Stomach (tissue), 8 donors: ENCODE measurements at regions not wholly inside any gene's neighbourhood (a gene's known extent, or its start where the extent isn't known, plus 50 kb on each side); places are given as distances from the start of the nearest gene placed in this dataset.
A peak's percentile ranks its signal among the peaks of the same experiment; 100 is the strongest.

Experiments
- DNase-seq, 2 donors: peaks; one replicate each; pipeline versions ENCODE4 v3.0.0 to v3.0.0-alpha.2; 2013 to 2019
- H3K27ac ChIP-seq, 5 donors: fragments of 200-600 bp in 4 of 5; sonication (generic) in 4 of 5; one replicate each; pipeline ENCODE4 v1.5.1; 2013 to 2019; ENCODE audit warnings: mild to moderate bottlenecking in 1 of 5, moderate library complexity in 1 of 5
- H3K27me3 ChIP-seq, 3 donors: fragments of 200-600 bp; sonication (generic); one replicate each; pipeline ENCODE4 v1.5.1; 2017 to 2019; ENCODE audit warnings: mixed run types in 1 of 3
- H3K36me3 ChIP-seq, 4 donors: fragments of 200-600 bp; sonication (generic); 1 replicate in 3 of 4; 2 replicates in 1 of 4; pipeline ENCODE4 v1.5.1; 2016 to 2019
- H3K4me1 ChIP-seq, 4 donors: fragments of 200-600 bp; sonication (generic); one replicate each; pipeline ENCODE4 v1.5.1; 2016 to 2019
- H3K4me3 ChIP-seq, 4 donors: fragments of 200-600 bp; sonication (generic) in 3 of 4; one replicate each; pipeline ENCODE4 v1.5.1; 2016 to 2019; ENCODE audit warnings: mild to moderate bottlenecking in 1 of 4
- H3K9me3 ChIP-seq, 4 donors: fragments of 200-600 bp; sonication (generic); one replicate each; pipeline ENCODE4 v1.5.1; 2016 to 2019
- EP300 ChIP-seq: sonication (generic); formaldehyde crosslinking; IDR thresholded peaks from one replicate; pipeline ENCODE4 v1.6.1; 2017; ENCODE audit warnings: antibody characterized with exemption
- POLR2A ChIP-seq, 4 donors: fragments of 450-650 bp; IDR thresholded peaks; one replicate each; pipeline ENCODE4 v1.6.1; 2016; ENCODE audit warnings: antibody characterized with exemption in 4 of 4, control low read depth in 2 of 4, mild to moderate bottlenecking in 1 of 4, moderate library complexity in 1 of 4
- POLR2AphosphoS5 ChIP-seq, 3 donors: sonication (generic); formaldehyde crosslinking; IDR thresholded peaks; one replicate each; pipeline ENCODE4 v1.6.1; 2016; ENCODE audit warnings: antibody characterized with exemption in 3 of 3
- WGBS, 5 donors: extraction: QIAGEN DNeasy Blood & Tissue Kit in 3 of 5; methylation state at CpG; one replicate each; pipeline versions ENCODE4 v1.1.5 to v1.1.7; 2013 to 2018; 5-methylcytosine and 5-hydroxymethylcytosine counted together
- intact Hi-C: fragments of 100-400 bp; cut with DNase I; formaldehyde crosslinking; loops from one replicate; pipeline ENCODE4 v1.15.1; 2023; ENCODE audit warnings: low total_unique reads
- TF ChIP-seq, protein P1 (sequence below), 7 experiments: fragments of 450-650 bp in 4 of 7; fragments of 200-600 bp in 3 of 7; sonication (generic) in 3 of 7; IDR thresholded peaks; one replicate each; pipeline ENCODE4 v1.5.1; 2016 to 2019; ENCODE audit warnings: antibody characterized with exemption in 7 of 7, control low read depth in 2 of 7, mild to moderate bottlenecking in 1 of 7
- donor health status: healthy with polysubstance abuse.
- donor health status: Bipolar disorder and iron deficiency.
- donor health status: healthy.

DNA sequence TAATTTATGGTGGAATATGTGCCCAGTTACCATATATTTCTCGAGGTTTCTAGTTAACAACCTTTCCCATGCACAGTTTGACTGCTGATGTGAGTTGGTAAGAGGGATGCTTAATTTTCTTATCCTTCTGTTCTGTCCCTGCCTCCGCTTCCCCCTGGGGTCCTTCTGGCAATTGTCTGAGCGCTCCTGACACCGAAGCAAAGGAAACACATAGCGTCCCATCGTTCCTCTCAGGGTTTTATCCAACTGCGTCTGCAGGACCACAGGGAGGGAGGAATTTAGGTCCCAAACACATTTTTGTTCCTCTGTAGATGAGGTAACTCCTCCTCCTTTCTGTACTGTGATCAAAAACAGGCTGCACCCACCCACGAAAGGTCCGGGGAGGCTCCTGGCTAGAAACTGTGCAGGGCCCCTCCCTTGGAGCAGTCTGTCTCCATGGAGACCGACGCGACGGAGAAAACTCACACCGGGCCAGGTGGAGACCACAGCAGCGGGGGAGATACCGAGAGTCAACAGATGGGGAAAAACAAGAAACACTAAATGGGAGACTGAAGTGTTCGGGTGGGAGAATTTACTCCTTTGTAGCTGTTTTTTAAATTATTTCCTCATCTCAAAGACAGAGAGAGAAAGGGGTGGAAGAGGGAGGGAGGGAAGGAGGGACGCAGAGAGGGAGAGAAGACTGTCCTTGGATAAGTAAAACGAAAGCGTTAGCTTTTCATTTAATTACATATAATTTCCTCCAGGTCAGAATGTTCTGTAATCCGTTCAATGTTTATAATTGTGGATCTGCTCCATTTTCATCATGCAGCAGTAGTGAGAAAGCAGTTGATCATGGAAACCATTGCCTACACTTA lies 191.8 kb upstream of the NBEA start:
- peak overlapping the region; percentile 38 to 43 (median 40) for H3K4me3 ChIP-seq
- intact Hi-C loops, result no loop called here

DNA sequence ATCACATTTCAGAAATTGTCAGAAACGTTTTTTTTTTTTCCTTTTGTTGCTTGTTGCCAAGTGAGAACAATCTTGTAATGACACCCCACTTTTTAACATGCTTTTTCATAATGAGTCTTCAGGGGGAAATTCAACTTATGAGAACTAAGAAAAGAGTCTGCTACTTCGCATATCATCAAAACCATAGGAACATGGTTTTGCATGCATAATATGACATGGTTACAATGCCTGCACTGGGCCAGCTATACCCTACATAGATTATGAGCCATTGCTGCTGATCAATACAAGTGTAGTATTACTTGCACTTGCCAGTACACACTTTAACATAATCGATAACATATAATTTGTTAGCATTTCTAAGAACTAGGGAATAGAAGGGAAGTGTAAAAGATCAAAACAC lies 191.0 kb upstream of the NBEA start:
- TF ChIP-seq POLR2AphosphoS5 (IDR thresholded peaks at IDR 0.05), result no peak
- TF ChIP-seq, protein P1, sequence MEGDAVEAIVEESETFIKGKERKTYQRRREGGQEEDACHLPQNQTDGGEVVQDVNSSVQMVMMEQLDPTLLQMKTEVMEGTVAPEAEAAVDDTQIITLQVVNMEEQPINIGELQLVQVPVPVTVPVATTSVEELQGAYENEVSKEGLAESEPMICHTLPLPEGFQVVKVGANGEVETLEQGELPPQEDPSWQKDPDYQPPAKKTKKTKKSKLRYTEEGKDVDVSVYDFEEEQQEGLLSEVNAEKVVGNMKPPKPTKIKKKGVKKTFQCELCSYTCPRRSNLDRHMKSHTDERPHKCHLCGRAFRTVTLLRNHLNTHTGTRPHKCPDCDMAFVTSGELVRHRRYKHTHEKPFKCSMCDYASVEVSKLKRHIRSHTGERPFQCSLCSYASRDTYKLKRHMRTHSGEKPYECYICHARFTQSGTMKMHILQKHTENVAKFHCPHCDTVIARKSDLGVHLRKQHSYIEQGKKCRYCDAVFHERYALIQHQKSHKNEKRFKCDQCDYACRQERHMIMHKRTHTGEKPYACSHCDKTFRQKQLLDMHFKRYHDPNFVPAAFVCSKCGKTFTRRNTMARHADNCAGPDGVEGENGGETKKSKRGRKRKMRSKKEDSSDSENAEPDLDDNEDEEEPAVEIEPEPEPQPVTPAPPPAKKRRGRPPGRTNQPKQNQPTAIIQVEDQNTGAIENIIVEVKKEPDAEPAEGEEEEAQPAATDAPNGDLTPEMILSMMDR (IDR thresholded peaks at IDR 0.05), result no peak
- TF ChIP-seq POLR2A (IDR thresholded peaks at IDR 0.05), result no peak
- no peak for TF ChIP-seq EP300
- intact Hi-C loops, result no loop called here
- no peak for DNase-seq
- Histone ChIP-seq H3K9me3 (no peaks in the 10 kb centered on the region), H3K36me3 (no peaks in the 10 kb centered on the region), H3K4me1 (peaks cover 0 to 32% (median 14%) of the 10 kb centered on the region in 4 donors), H3K27me3 (peaks cover 0 to 5% (median 0%) of the 10 kb centered on the region in 3 donors), H3K27ac (no peak overlapping the region), H3K4me3 (no peak overlapping the region)
- 60 to 67% (median 62%) methylated on average over 3 of the region's 3 CpGs for WGBS, 5 donors

More for the DNA sequence above, 191.8 kb upstream of the NBEA start:
- 11 to 18% (median 13%) methylated on average over 21 of the region's 21 CpGs for WGBS, 5 donors
- H3K4me1 ChIP-seq, result peaks cover 0 to 32% (median 14%) of the 10 kb centered on the region in 4 donors
- no peaks in the 10 kb centered on the region for H3K36me3 ChIP-seq
- TF ChIP-seq POLR2A (IDR thresholded peaks at IDR 0.05) (no peak), EP300 (no peak), POLR2AphosphoS5 (IDR thresholded peaks at IDR 0.05) (no peak)
- TF ChIP-seq, protein P1 (IDR thresholded peaks at IDR 0.05), result no peak
- H3K27ac ChIP-seq, result peak overlapping the region in 3 of 5 donors; percentile 3 to 25 (median 9)
- DNase-seq, result peak in 1 of 2 donors; percentile 77
- H3K27me3 ChIP-seq, result peaks cover 0 to 5% (median 0%) of the 10 kb centered on the region in 3 donors
- H3K9me3 ChIP-seq, result no peaks in the 10 kb centered on the region

DNA sequence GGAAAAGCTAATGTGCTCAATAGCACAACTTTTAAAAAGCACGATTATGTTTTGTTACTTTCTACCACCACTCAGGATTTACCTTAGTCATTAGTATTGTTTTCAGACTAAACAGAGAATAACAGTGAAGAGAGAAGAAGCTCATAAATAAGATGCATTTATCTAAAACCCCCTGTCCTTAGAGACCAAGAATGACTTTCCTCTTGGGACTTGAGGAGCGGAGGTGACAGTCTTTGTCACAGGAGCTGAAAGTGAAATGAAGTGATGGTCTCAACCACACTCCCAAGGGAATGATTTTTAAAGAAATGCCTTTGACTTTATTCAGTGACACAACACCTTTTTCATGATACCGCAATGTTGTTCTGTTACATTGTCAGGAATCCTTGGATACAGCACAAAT lies 190.6 kb upstream of the NBEA start:
- TF ChIP-seq, protein P1 (IDR thresholded peaks at IDR 0.05), result no peak
- no peaks in the 10 kb centered on the region for H3K9me3 ChIP-seq
- DNase-seq, result no peak
- peaks cover 0 to 32% (median 14%) of the 10 kb centered on the region in 4 donors for H3K4me1 ChIP-seq
- H3K36me3 ChIP-seq, result no peaks in the 10 kb centered on the region
- no peak overlapping the region for H3K4me3 ChIP-seq
- peaks cover 0 to 5% (median 0%) of the 10 kb centered on the region in 3 donors for H3K27me3 ChIP-seq
- intact Hi-C loops, result no loop called here
- H3K27ac ChIP-seq, result no peak overlapping the region
- 88 to 93% (median 89%) methylated on average over 3 of the region's 3 CpGs for WGBS, 5 donors

DNA sequence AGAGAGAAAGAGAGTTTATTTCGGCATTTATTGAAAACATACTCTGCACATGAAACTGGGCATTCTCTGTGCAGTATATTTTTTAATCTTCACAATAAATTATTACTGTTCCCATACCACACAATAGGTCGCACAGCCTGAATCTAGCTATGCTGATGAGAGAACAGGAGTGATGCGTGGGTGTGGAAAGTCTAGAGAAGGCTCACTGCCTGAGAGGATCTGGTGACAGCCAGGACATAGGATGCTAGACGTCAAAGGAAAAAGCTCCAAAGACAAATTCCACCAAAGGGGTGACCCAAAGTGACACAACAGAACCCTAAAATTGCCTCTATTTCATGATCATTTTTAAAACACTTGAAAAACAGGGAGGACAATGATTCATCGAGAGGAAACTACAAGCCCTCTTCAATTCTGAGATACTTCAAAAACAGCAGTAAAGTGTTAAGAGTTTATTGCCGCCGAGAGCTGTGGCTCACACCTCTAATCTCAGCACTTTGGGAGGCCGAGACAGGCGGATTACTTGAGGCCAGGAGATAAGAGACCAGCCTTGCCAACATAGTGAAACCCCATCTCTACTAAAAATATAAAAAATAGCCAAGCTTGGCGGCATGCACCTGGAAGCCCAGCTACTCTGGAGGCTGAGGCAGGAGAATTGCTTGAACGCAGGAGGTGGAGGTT lies 189.6 kb upstream of the NBEA start:
- DNase-seq, result no peak
- peaks cover 0 to 32% (median 12%) of the 10 kb centered on the region in 4 donors for H3K4me1 ChIP-seq
- intact Hi-C loops, result no loop called here
- H3K27me3 ChIP-seq, result peaks cover 0 to 5% (median 0%) of the 10 kb centered on the region in 3 donors
- no peaks in the 10 kb centered on the region for H3K36me3 ChIP-seq
- TF ChIP-seq, protein P1 (IDR thresholded peaks at IDR 0.05), result no peak
- TF ChIP-seq POLR2A (IDR thresholded peaks at IDR 0.05) (no peak), POLR2AphosphoS5 (IDR thresholded peaks at IDR 0.05) (no peak), EP300 (no peak)
- no peak overlapping the region for H3K4me3 ChIP-seq
- no peak overlapping the region for H3K27ac ChIP-seq
- WGBS, 5 donors, result 69 to 85% (median 79%) methylated on average over 11 of the region's 11 CpGs
- H3K9me3 ChIP-seq, result no peaks in the 10 kb centered on the region
